A673 (cell line): ENCODE measurements at regions not wholly inside any gene's neighbourhood (a gene's known extent, or its start where the extent isn't known, plus 50 kb on each side); places are given as distances from the start of the nearest gene placed in this dataset.

Experiments
- BruUV-seq: library from RNA; stranded (reverse); fragments of 400-500 nt; replicated peaks from 2 replicates; lab custom pipeline; 2021; lab: Mats Ljungman, UMichigan
- CTCF ChIA-PET: fragments of 300-600 bp; sonication (Branson Sonifier 250); formaldehyde crosslinking; loops from one replicate; lab custom pipeline; 2022; ENCODE audit warnings: antibody characterized with exemption; lab: Charles Lee
- POLR2A ChIA-PET: fragments of 300-600 bp; sonication (Branson Sonifier 250); formaldehyde crosslinking; loops from one replicate; lab custom pipeline; 2022; ENCODE audit warnings: antibody characterized with exemption; ENCODE audit not compliant: low non-redundant PET; lab: Charles Lee
- DNase-seq: peaks from one replicate; pipeline ENCODE4 v3.0.0-alpha.2; 2015; ENCODE audit warnings: low spot score
- H3K27ac ChIP-seq: fragments of 200-600 bp; sonication (generic); 2 replicates; pipeline ENCODE4 v1.5.1; 2016; ENCODE audit warnings: mixed run types, low read depth, mild to moderate bottlenecking, mixed read lengths, antibody characterized with exemption, low read length; ENCODE audit not compliant: poor library complexity, severe bottlenecking
- H3K27me3 ChIP-seq: fragments of 200-600 bp; sonication (generic); replicated peaks from 2 replicates; pipeline ENCODE4 v1.6.1; 2017; ENCODE audit warnings: mixed run types, low read depth, mild to moderate bottlenecking, mixed read lengths, antibody characterized with exemption, low read length; ENCODE audit not compliant: insufficient read depth, poor library complexity
- H3K36me3 ChIP-seq: fragments of 200-600 bp; sonication (generic); 2 replicates; pipeline ENCODE4 v1.6.1; 2016; ENCODE audit warnings: mixed run types, mild to moderate bottlenecking, mixed read lengths, antibody characterized with exemption, low read length; ENCODE audit not compliant: insufficient read depth, poor library complexity, severe bottlenecking
- H3K4me1 ChIP-seq: fragments of 200-600 bp; sonication (generic); 2 replicates; pipeline ENCODE4 v1.6.1; 2017; ENCODE audit warnings: mixed run types, mild to moderate bottlenecking, mixed read lengths, antibody characterized with exemption, low read length; ENCODE audit not compliant: insufficient read depth, poor library complexity, severe bottlenecking
- H3K4me3 ChIP-seq: fragments of 200-600 bp; sonication (generic); 2 replicates; pipeline ENCODE4 v1.5.1; 2016; ENCODE audit warnings: low read depth, mixed run types, mild to moderate bottlenecking, mixed read lengths, low read length; ENCODE audit not compliant: poor library complexity, severe bottlenecking
- H3K9me3 ChIP-seq: fragments of 200-600 bp; sonication (generic); 2 replicates; pipeline ENCODE4 v1.6.1; 2016; ENCODE audit warnings: mixed run types, low read depth, mild to moderate bottlenecking, mixed read lengths, antibody characterized with exemption, low read length; ENCODE audit not compliant: poor library complexity, severe bottlenecking
- CTCF ChIP-seq: fragments of 300-800, 200-600 bp; sonication (generic); conservative IDR thresholded peaks from 2 replicates; pipeline ENCODE4 v1.5.1; 2017; ENCODE audit warnings: low read depth, mild to moderate bottlenecking, antibody characterized with exemption, low read length, moderate library complexity, mixed read lengths
- EZH2 ChIP-seq: fragments of 200-600 bp; sonication (generic); IDR thresholded peaks from 2 replicates; pipeline ENCODE4 v1.6.1; 2017; ENCODE audit warnings: borderline replicate concordance, low read depth, mild to moderate bottlenecking, mixed read lengths, antibody characterized with exemption, low read length; ENCODE audit not compliant: poor library complexity, severe bottlenecking
- intact Hi-C: fragments of 100-400 bp; cut with micrococcal nuclease; formaldehyde crosslinking; loops from one replicate; pipeline ENCODE4 v1.10.0; 2022; ENCODE audit not compliant: unreplicated experiment

- H3K27me3 ChIP-seq: no peaks in the 10 kb centered on the region
- no peak overlapping the region for H3K4me3 ChIP-seq
- intact Hi-C loops: no loop called here
- no peaks in the 10 kb centered on the region for H3K9me3 ChIP-seq
- H3K4me1 ChIP-seq: no peaks in the 10 kb centered on the region
- DNase-seq: no peak
- no peak for TF ChIP-seq EZH2
- no peak for TF ChIP-seq CTCF
- no TSS peak for BruUV-seq
- no peaks in the 10 kb centered on the region for H3K36me3 ChIP-seq
- no peak overlapping the region for H3K27ac ChIP-seq
- CTCF ChIA-PET: no interaction called here
- POLR2A ChIA-PET: interaction anchor here (0.6 kb wide), 1 partner anchor 71 kb away, joined by 3 read pairs; no protein-coding TSS in a partner anchor
Measured at GRCh38 chr2:220837226-220837625, 734.9 kb downstream of the EPHA4 start.

GRCh38 chr2:220842901-220843665, 729.0 kb downstream of the EPHA4 start:
- CTCF ChIA-PET: no interaction called here
- intact Hi-C loops: no loop called here
- Histone ChIP-seq H3K27me3 (no peaks in the 10 kb centered on the region), H3K4me3 (no peak overlapping the region), H3K9me3 (no peaks in the 10 kb centered on the region), H3K4me1 (no peaks in the 10 kb centered on the region), H3K36me3 (no peaks in the 10 kb centered on the region), H3K27ac (no peak overlapping the region)
- POLR2A ChIA-PET: no interaction called here
- DNase-seq: no peak
- BruUV-seq: no TSS peak
- no peak for TF ChIP-seq CTCF
- no peak for TF ChIP-seq EZH2

GRCh38 chr2:220845766-220846273, 726.3 kb downstream of the EPHA4 start:
- Histone ChIP-seq H3K4me1 (no peaks in the 10 kb centered on the region), H3K27me3 (no peaks in the 10 kb centered on the region), H3K27ac (no peak overlapping the region), H3K4me3 (no peak overlapping the region), H3K36me3 (no peaks in the 10 kb centered on the region), H3K9me3 (no peaks in the 10 kb centered on the region)
- POLR2A ChIA-PET: no interaction called here
- TF ChIP-seq CTCF: no peak
- no peak for TF ChIP-seq EZH2
- CTCF ChIA-PET: no interaction called here
- BruUV-seq: no TSS peak
- no peak for DNase-seq
- intact Hi-C loops: no loop called here
